ENCODE measurements at regions not wholly inside any gene's neighbourhood (a gene's known extent, or its start where the extent isn't known, plus 50 kb on each side); places are given as distances from the start of the nearest gene placed in this dataset.

DNA sequence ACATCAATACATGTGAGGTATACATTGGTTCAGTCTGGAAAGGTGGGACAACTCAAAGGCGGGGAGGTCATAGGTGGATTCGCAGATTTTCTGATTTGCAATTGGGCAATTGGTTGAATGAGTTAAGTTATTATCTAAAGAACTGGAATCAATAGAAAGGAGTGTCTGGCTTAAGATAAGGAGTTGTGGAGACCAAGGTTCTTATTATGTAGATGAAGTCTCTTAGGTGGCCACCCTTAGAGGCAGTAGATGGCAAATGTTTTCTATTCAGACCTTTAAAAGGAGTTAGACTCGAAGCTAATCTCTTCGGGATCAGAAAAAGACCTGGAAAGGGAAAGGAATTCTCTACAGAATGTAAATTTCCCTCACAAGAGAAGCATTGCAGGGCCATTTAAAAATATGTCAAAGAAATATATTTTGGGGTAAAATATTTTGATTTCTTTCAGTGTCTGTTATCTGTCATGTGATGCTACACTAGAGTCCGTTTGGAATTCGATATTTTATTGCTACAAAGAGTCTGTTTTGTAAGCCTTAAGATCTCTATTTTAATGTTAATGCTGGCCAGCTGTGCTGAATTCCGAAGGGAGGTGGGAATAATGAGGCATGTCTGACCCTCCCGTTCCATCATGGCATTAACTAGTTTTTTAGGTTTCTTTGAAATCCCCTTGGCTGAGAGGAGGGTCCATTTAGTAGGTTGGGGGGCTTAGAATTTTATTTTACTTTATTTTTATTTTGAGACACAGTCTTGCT lies 265.1 kb downstream of the PTPRU start:
- Histone ChIP-seq H3K4me2 (ENCODE audit: low read depth, low read length) (no peak overlapping the region), H3K9ac (ENCODE audit: insufficient read depth, low read depth, low read length) (no peak overlapping the region), H3K27me3 (ENCODE audit: control insufficient read depth in 1 of 2, insufficient read depth in 2 of 2, low read length in 2 of 2) (peaks cover 2% of the 10 kb centered on the region in 2 experiments; a peak in 3 of 5 replicates), H3K79me2 (ENCODE audit: insufficient read depth, low read length) (no peaks in the 10 kb centered on the region), H3K9me3 (ENCODE audit: low read length) (no peaks in the 10 kb centered on the region), H3K27ac (ENCODE audit: extremely low read length, insufficient read depth, low read length) (no peak overlapping the region), H4K20me1 (ENCODE audit: insufficient read depth, low read length) (no peaks in the 10 kb centered on the region), H3K4me1 (ENCODE audit: insufficient read depth, low read length) (peaks cover 14% of the 10 kb centered on the region), H2AFZ (ENCODE audit: low read length) (no peak overlapping the region), H3K36me3 (replicated peaks in 1 of 2; ENCODE audit: control insufficient read depth in 1 of 2, insufficient read depth in 2 of 2, low read length in 2 of 2) (no peaks in the 10 kb centered on the region), H3K4me3 (replicated peaks in 1 of 3; ENCODE audit: insufficient read depth in 1 of 3, low read depth in 2 of 3, low read length in 3 of 3) (no peak overlapping the region)
- ATAC-seq (no peak), DNase-seq (ENCODE audit: low spot score) (no peak), FAIRE-seq (no peak)
- no TSS peak for BruUV-seq (replicated peaks)
- TF ChIP-seq KAT7 (CRISPR knock-in tag; IDR thresholded peaks at IDR 0.05; ENCODE audit: borderline replicate concordance) (no peak), THAP11 (CRISPR knock-in tag; IDR thresholded peaks at IDR 0.05) (no peak), FIP1L1 (IDR thresholded peaks at IDR 0.05; ENCODE audit: borderline replicate concordance, insufficient read depth, low read depth, low read length) (no peak), ZZZ3 (CRISPR knock-in tag; IDR thresholded peaks at IDR 0.05; ENCODE audit: borderline replicate concordance) (no peak)
- TF ChIP-seq, protein P1, sequence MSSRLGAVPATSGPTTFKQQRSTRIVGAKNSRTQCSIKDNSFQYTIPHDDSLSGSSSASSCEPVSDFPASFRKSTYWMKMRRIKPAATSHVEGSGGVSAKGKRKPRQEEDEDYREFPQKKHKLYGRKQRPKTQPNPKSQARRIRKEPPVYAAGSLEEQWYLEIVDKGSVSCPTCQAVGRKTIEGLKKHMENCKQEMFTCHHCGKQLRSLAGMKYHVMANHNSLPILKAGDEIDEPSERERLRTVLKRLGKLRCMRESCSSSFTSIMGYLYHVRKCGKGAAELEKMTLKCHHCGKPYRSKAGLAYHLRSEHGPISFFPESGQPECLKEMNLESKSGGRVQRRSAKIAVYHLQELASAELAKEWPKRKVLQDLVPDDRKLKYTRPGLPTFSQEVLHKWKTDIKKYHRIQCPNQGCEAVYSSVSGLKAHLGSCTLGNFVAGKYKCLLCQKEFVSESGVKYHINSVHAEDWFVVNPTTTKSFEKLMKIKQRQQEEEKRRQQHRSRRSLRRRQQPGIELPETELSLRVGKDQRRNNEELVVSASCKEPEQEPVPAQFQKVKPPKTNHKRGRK (CRISPR knock-in tag; IDR thresholded peaks at IDR 0.05) = no peak
- TF ChIP-seq, protein P2, sequence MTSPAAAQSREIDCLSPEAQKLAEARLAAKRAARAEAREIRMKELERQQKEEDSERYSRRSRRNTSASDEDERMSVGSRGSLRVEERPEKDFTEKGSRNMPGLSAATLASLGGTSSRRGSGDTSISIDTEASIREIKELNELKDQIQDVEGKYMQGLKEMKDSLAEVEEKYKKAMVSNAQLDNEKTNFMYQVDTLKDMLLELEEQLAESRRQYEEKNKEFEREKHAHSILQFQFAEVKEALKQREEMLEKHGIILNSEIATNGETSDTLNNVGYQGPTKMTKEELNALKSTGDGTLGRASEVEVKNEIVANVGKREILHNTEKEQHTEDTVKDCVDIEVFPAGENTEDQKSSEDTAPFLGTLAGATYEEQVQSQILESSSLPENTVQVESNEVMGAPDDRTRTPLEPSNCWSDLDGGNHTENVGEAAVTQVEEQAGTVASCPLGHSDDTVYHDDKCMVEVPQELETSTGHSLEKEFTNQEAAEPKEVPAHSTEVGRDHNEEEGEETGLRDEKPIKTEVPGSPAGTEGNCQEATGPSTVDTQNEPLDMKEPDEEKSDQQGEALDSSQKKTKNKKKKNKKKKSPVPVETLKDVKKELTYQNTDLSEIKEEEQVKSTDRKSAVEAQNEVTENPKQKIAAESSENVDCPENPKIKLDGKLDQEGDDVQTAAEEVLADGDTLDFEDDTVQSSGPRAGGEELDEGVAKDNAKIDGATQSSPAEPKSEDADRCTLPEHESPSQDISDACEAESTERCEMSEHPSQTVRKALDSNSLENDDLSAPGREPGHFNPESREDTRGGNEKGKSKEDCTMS (CRISPR knock-in tag; conservative IDR thresholded peaks at IDR 0.05) = no peak
- TF ChIP-seq, protein P3, sequence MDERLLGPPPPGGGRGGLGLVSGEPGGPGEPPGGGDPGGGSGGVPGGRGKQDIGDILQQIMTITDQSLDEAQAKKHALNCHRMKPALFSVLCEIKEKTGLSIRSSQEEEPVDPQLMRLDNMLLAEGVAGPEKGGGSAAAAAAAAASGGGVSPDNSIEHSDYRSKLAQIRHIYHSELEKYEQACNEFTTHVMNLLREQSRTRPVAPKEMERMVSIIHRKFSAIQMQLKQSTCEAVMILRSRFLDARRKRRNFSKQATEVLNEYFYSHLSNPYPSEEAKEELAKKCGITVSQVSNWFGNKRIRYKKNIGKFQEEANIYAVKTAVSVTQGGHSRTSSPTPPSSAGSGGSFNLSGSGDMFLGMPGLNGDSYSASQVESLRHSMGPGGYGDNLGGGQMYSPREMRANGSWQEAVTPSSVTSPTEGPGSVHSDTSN (CRISPR knock-in tag; IDR thresholded peaks at IDR 0.05) = no peak
- 21% methylated on average over 8 of the region's 8 CpGs for WGBS (ENCODE audit: low lambda C conversion rate)
- CTCF ChIA-PET (ENCODE audit: low intra/inter-chr PET ratio, low total read pairs) = no interaction called here
- intact Hi-C loops (cut with micrococcal nuclease; ENCODE audit: unreplicated experiment) (no loop called here), in situ Hi-C loops (cut with HindIII; ENCODE audit: extremely low pct_ligation_motif_present, low pct_unique_long_range_greater_than_20kb) (no loop called here)
- POLR2A ChIA-PET = no interaction called here
